ENCODE measurements at regions not wholly inside any gene's neighbourhood (a gene's known extent, or its start where the extent isn't known, plus 50 kb on each side); places are given as distances from the start of the nearest gene placed in this dataset.
"Not testable (repeated sequence)": the region's sequence is repeated elsewhere in the genome, so short reads cannot be mapped to it uniquely, and the experiment has no call there.

GRCh38 chr15:81875717-81876116 lies 170.1 kb downstream of the MEX3B start:
- not testable (repeated sequence) for H3K4me3 ChIP-seq (ENCODE audit: low read depth, low read length)

GRCh38 chr15:81870746-81871106 lies 175.1 kb downstream of the MEX3B start:
- peak overlapping the region; percentile 33 for H3K4me3 ChIP-seq (ENCODE audit: low read depth, low read length)

DNA sequence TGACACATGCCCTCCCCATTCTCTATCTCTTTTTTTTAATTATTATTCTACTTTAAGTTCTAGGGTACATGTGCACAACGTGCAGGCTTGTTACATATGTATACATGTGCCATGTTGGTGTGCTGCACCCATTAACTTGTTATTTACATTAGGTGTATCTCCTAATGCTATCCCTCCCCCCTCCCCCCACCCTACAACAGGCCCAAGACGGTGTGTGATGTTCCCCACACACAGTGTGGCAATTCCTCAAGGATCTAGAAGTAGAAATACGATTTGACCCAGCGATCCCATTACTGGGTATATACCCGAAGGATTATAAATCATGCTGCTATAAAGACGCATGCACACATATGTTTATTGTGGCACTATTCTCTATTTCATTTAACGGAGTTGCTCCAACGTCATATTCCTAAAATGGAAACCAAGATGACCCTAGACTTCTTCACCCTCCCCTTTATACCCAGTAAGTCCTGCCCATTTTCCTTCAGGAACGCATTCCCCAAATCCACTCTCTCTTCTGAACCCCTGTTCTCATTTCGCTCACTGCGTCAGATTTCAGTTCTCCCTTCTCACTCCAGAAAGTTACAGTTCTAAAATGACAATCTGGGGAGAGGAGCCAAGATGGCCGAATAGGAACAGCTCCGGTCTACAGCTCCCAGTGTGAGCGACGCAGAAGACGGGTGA lies 175.6 kb downstream of the MEX3B start:
- H3K4me3 ChIP-seq (ENCODE audit: low read depth, low read length): peak overlapping the region; percentile 33

DNA sequence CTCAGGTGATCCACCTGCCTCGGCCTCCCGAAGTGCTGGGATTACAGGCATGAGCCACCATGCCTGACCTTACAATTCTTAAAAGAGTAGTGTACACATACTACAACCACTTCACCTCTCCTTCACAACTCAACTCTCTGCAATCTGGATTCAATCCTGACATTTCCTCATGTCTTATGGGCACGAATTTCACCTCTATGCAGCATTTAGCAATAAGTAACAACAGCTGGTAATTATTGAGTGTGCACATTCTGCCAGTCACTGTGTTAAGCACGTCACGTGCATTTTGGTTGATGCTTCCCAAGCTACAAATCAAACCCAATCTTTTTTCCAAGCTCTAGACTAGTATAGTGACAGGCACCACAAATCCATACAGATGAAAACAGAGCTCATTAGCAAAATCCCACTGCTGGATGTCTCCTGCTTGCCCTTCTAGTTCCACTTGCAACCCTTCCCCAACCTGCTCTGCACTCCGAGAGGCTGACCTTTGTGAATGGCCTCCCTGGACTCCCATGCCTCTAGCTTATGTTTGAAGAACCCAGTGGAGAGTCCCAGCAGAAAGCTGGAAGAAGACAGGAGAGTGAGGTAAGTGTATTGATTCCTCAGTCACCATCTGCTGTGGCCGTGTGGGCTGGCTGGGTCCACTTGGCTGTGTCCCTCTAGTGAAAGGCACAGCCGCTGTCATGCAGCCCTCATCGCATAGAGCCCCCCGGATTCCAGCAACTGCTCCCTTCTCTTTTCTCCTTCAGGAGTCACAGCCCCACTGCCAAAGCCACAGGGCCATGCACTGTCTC lies 176.5 kb downstream of the MEX3B start:
- no peak overlapping the region for H3K4me3 ChIP-seq (ENCODE audit: low read depth, low read length)

- H3K4me3 ChIP-seq (ENCODE audit: low read depth, low read length): no peak overlapping the region
Measured at GRCh38 chr15:81865850-81866537, 179.8 kb downstream of the MEX3B start.

DNA sequence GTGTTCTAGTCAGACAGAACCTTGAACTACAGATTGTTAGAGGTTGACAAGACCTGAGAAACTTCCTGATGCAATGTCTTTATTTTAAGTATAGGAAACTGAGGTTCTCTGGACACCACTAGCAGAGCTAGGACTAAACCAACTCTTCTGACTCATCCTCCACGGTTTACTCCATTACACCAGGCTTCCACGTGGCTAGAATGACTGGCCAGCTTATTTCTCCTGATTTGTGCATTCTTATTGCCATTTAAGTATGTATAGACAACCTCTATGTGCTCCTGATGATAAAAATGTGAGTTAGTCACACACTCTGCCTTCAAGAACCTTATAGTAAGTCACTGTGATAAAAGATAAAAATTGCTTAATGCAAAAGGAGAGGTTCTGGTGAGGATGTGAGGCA lies 182.7 kb downstream of the MEX3B start:
- H3K4me3 ChIP-seq (ENCODE audit: low read depth, low read length): no peak overlapping the region

DNA sequence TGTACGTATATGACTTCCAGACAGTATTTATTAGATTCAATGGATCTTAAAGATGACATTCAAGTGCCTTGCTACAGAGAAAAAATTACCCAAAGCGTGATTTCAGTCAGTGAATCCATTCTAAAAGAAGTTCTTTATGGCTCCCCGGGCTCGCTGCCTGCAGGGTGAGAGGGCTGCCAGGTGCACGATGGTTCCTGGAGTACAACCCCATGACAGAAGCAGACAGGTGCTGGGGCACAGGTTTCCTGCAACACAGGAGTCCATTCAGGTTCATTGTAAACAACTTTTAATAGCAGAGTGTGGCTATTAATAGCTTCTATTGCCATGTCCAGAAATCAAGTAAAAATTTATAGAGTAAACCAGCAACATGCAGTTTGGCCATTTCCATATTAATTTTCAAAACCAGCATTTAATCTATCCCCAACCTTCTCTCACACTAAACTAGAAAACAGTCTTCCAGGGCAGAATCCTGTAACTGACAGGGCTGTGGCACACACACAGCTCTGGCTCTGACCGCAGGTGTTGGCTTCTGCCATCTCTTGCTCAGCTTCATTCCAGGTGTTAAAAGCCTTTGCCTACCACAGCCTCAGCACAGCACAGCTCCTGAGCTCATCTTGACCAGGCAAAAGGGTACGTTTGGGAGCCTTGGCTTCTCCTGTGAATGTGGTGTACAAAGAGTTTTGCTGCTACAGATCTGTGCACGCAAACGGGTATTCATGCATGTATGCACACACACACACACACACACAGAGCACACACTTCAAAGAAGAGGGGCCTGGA lies 185.9 kb downstream of the MEX3B start:
- no peak overlapping the region for H3K4me3 ChIP-seq (ENCODE audit: low read depth, low read length)

DNA sequence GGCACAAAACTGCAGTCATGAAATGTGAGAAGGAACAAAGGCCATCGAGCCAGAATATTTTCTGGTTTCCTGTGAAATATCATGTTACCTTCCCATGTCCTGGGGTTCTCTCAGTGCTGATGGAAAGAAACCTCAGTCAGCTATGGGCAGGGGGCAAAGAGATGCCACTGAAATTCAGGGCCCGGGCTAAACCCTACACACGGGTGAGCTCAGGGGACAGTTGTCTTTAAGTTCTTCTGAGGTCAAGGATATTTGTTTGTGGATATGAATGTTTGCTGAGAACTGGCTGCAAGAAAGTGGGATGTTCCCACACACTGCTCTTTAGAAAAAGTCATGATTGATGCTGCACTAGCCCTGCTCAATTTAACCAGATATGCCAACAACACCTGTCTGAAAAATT lies 187.2 kb downstream of the MEX3B start:
- H3K4me3 ChIP-seq (ENCODE audit: low read depth, low read length): no peak overlapping the region

GRCh38 chr15:81858136-81858535 lies 187.7 kb downstream of the MEX3B start:
- no peak overlapping the region for H3K4me3 ChIP-seq (ENCODE audit: low read depth, low read length)

GRCh38 chr15:81856634-81857026 lies 189.2 kb downstream of the MEX3B start:
- no peak overlapping the region for H3K4me3 ChIP-seq (ENCODE audit: low read depth, low read length)

- H3K4me3 ChIP-seq (ENCODE audit: low read depth, low read length): no peak overlapping the region
Measured at GRCh38 chr15:81856001-81856633, 189.7 kb downstream of the MEX3B start.

DNA sequence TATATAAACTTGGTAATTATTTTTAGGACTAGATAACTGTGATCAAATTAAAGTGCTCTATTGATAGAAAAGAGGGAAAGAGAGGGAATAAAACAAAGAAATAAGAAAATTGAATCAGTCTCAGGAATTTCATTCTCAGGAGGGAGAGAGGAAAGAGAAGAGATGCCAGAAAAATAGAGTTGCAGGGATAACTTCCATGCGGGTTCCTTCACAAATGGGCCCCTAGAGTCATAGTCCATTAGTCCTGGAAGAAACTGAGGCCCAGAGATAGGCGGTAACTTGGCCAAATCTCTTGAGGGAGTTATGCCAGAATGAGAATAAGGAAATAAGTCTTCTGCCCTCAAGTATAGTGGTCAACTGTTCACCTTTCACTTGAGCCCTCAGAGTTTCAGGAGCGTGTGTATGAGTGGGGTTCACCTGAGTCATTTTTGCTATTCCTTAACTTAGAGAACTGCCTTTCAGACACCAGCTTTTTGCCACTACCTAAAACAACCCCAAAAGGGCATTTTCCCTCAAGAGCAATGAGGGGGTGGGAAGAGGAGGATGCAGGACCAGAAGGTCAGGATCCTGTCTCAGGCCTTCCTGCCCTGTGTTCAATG lies 192.6 kb downstream of the MEX3B start:
- no peak overlapping the region for H3K4me3 ChIP-seq (ENCODE audit: low read depth, low read length)

DNA sequence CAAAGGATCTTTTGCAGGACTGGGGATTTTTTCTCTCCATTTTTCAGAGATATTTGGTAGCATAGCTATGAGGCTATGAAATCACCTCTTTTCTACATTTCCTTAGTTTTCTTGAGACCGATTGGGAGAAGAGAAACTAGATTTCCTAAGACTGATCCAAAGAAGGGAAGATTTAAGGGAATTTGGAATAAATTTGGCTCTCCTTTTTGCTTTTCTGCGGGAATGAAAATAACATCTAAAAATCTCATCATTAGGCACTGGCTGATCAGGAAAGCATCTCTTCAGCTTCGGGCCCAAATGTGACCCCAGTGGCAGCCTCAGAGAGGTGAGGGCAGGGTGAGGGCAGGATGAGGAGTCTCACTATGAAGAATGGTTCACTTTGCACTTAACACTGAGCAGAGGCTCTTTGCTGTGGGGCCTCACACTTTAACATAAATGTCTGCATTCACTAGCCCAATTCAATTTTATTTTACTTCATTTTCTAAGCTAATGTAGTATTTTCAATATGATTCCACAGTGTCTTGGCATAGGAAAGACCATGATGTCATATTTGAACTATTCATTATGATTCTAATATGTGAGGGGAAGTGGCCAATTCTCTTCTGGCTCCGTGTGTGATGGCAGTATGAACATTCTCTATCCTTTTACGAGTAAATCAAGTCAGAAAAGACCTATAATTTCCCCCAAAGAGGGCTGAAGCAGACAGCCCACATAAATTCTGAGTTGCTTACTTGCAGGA lies 193.2 kb downstream of the MEX3B start:
- no peak overlapping the region for H3K4me3 ChIP-seq (ENCODE audit: low read depth, low read length)

DNA sequence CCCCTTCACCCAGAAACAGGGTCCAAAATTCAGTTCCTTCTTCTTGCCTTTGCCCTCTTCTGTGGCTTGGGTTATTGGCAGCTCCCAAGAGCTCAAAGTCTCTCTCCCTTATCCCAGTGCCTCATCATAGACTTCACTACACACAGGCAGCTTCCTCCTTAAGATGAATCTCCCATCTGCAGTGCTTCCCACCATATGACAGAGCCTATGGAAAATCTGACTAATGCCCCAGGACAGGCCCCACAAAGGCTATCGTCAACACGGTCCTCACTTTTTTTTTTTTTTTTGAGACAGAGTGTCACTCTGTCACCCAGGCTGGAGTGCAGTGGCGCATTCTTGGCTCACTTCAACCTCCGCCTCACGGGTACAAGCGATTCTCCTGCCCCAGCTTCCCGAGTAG lies 194.1 kb downstream of the MEX3B start:
- no peak overlapping the region for H3K4me3 ChIP-seq (ENCODE audit: low read depth, low read length)

DNA sequence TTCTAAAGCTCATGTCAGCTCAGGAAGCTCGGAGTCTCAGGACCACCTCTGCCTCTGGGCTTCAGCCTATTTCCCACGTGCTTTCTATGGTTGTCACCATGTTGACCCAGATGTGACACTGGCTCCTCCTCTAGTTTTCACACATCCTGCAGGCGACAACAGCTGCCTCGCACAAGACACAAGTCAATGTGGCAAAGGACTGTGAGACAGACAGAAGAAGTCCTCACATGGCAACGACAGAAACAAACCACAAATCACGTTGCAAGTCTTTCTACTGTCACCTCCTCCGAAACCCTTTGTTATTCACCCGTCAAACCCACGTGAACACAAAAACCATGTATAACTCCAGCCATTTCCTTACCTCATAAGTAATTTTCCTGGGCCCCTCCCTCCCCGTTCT lies 194.5 kb downstream of the MEX3B start:
- H3K4me3 ChIP-seq (ENCODE audit: low read depth, low read length): no peak overlapping the region

GRCh38 chr15:81849289-81849688 lies 196.5 kb downstream of the MEX3B start:
- no peak overlapping the region for H3K4me3 ChIP-seq (ENCODE audit: low read depth, low read length)

GRCh38 chr15:81848701-81849100 lies 197.1 kb downstream of the MEX3B start:
- H3K4me3 ChIP-seq (ENCODE audit: low read depth, low read length): no peak overlapping the region

- no peak overlapping the region for H3K4me3 ChIP-seq (ENCODE audit: low read depth, low read length)
Measured at GRCh38 chr15:81843757-81844407, 201.9 kb downstream of the MEX3B start.

DNA sequence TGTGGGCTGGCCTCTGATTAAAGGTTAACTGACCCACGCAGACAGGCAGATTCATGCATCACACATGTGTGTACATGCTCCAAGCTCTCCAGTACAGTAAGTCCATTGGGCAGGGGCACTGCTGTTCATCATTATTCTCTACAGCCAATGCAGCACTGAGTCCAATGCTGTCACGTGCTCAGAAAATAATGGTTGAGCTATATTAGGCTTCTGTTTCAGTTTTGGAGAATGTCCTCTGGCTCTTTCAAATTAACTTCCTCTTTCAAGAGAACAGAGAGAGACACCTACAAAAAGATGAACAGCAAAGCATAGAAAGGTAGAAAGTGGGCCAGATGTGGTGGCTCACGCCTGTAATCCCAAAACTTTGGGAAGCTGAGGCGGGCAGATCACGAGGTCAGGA lies 202.6 kb downstream of the MEX3B start:
- no peak overlapping the region for H3K4me3 ChIP-seq (ENCODE audit: low read depth, low read length)

All from iPS-11a (cell line).